Neural crest cell (in vitro differentiated cells): ENCODE measurements at regions not wholly inside any gene's neighbourhood (a gene's known extent, or its start where the extent isn't known, plus 50 kb on each side); places are given as distances from the start of the nearest gene placed in this dataset.

Experiments used
- DNase-seq: peaks from one replicate; pipeline ENCODE4 v3.0.0; 2021; ENCODE audit warnings: low read depth, mixed read lengths, low spot score
- H3K27ac Mint-ChIP-seq: one replicate; pipeline ENCODE4 v1.8.0; 2021; ENCODE audit warnings: mild to moderate bottlenecking, mixed read lengths; ENCODE audit not compliant: unreplicated experiment
- H3K27me3 Mint-ChIP-seq: 2 replicates; pipeline ENCODE4 v1.8.0; 2021; ENCODE audit warnings: low read depth, mild to moderate bottlenecking, mixed read lengths
- H3K36me3 Mint-ChIP-seq: 2 replicates; pipeline ENCODE4 v1.8.0; 2021; ENCODE audit warnings: low read depth, mild to moderate bottlenecking, mixed read lengths
- H3K4me1 Mint-ChIP-seq: 2 replicates; pipeline ENCODE4 v1.8.0; 2021; ENCODE audit warnings: mixed read lengths
- H3K4me3 Mint-ChIP-seq: one replicate; pipeline ENCODE4 v1.8.0; 2021; ENCODE audit warnings: mild to moderate bottlenecking, mixed read lengths
- H3K9me3 Mint-ChIP-seq: 2 replicates; pipeline ENCODE4 v1.8.0; 2021; ENCODE audit warnings: mixed read lengths
- TF ChIP-seq, protein P1 (sequence below): fragments of 200-600 bp; sonication (generic); conservative IDR thresholded peaks from 2 replicates; pipeline ENCODE4 v1.5.0; 2021; ENCODE audit warnings: antibody characterized with exemption, mild to moderate bottlenecking

DNA sequence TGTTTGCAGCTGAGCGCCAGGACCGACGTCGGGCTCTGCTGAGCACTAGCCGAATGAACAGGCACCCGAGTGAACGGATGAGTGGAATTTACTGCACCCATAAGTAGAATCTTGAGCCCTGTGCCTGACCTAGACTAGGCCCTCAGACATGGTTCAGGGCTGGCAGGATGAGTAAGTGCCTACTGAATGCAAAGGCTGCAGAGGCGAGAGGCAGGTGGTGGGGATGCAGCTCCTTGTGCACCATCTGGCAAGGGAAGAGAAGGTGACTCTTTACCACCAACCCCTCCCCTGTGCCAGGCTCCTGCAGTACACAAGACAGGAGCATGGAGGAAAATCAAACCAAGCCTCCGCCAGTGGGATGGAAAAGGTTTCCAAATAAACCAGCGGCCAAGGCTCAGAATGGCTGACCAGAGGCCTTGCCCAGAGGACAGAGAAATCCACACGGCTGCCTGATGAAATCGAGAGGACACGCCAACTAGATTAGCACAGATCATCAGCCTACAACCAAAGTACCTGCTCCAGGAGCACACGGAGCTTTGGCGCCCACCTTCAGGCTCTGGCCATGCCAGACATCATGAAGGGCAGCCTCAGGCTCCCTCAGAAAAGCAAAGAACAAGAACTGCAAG lies 141.7 kb upstream of the IQSEC1 start:
- Mint-ChIP-seq H3K36me3 (no peaks in the 10 kb centered on the region), H3K4me3 (no peak overlapping the region), H3K27ac (no peak overlapping the region), H3K4me1 (no peaks in the 10 kb centered on the region), H3K27me3 (peaks cover 4% of the 10 kb centered on the region), H3K9me3 (no peaks in the 10 kb centered on the region)
- DNase-seq, result no peak
- TF ChIP-seq, protein P1, sequence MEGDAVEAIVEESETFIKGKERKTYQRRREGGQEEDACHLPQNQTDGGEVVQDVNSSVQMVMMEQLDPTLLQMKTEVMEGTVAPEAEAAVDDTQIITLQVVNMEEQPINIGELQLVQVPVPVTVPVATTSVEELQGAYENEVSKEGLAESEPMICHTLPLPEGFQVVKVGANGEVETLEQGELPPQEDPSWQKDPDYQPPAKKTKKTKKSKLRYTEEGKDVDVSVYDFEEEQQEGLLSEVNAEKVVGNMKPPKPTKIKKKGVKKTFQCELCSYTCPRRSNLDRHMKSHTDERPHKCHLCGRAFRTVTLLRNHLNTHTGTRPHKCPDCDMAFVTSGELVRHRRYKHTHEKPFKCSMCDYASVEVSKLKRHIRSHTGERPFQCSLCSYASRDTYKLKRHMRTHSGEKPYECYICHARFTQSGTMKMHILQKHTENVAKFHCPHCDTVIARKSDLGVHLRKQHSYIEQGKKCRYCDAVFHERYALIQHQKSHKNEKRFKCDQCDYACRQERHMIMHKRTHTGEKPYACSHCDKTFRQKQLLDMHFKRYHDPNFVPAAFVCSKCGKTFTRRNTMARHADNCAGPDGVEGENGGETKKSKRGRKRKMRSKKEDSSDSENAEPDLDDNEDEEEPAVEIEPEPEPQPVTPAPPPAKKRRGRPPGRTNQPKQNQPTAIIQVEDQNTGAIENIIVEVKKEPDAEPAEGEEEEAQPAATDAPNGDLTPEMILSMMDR, result no peak

DNA sequence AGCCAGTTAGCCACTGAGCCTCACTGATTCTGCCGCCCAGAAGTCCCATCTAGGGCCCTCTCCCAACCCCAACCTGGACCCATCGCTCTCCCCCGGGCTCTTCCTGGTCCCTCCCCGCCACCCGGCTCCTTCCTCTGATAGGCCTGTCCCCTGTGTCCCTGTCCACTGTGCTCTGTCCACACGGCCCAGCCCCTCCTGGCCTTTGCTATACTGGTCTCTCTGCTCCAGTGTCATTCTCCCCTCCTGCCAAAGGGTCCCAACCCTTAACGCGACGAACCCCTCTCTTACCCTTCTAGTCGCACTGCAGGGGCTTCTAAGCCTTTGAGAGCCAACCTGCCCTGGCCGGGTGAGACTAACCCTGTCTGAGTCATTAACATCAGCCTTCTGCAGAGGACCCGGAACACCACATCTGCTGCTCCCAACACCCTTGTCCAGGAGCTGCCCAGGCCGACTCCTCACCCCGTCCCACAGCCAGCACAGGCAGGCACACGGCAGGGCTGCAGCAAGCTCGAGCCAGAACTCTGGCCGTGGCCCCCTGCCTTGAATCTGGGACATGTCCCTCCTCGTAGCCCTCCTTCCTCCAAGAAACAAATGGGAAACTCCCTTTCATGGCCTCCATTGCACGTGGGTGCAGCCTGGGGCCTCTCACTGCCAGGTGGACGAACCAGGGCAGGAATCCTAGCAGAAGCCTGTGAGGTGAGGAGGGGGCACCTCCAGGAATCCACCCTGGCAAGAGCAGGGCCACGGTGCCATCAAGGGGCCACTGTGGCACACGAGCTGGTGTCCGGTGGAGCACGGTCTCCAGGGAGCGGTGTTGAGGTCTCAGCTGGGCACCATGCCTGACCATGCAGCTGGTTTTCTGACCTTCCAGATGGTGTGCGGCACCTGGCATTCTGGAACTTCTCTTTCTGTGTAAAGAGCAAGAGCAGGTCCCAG lies 140.9 kb upstream of the IQSEC1 start:
- Mint-ChIP-seq H3K27me3 (peaks cover 4% of the 10 kb centered on the region), H3K4me1 (no peaks in the 10 kb centered on the region), H3K4me3 (no peak overlapping the region), H3K27ac (no peak overlapping the region), H3K9me3 (no peaks in the 10 kb centered on the region), H3K36me3 (no peaks in the 10 kb centered on the region)
- TF ChIP-seq, protein P1, result no peak
- DNase-seq, result no peak

DNA sequence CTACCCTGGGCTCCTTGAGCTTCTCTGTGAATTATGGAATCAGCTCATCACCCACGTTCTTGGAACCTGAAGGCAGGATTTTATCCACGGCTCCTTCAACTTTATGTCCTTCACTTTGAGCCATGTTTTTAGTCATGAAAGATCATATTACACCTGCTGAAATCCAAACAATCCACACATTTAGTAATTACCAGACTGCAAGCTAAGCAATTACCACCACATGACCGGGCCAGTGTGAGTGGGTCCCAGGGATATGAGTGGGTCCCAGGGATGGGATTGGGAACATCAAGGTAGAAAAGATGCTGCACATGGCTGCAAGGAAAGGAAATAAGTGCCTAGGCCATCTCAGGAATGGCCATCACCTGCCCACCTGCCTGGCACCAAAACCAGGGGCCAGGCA lies 140.3 kb upstream of the IQSEC1 start:
- Mint-ChIP-seq H3K27me3 (peaks cover 4% of the 10 kb centered on the region), H3K9me3 (no peaks in the 10 kb centered on the region), H3K4me1 (no peaks in the 10 kb centered on the region), H3K4me3 (no peak overlapping the region), H3K36me3 (no peaks in the 10 kb centered on the region), H3K27ac (no peak overlapping the region)
- TF ChIP-seq, protein P1, result no peak
- no peak for DNase-seq

DNA sequence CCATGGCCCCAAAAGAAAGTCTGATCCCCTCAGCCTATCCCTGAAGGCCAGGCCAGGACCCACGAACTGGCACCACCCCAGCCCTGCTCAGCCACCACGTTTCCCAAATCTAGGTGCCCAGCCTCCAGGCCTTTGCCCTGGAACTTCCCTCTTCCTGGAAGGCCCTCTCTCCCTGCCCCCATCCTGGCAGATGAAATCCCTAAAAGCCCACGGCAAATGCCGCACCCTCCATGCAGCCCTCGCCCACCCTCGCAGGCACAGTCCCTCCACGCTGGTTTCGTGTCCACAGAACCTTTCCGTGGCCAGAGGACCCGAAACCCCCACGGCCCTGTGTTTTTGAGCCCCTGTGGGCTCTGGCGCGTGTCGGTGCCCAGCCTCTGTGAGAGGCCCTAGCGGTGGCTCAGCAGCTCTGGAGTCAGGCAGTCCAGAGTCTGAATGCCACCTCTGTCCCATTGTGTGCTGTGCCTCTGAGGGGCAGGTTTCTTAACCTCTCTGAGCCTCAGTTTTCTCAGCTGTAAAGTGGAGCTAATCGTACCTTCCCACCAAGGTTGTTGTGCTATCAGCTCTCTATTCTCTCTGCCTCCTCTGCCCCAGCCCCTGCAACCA lies 138.5 kb upstream of the IQSEC1 start:
- no peak overlapping the region for H3K4me3 Mint-ChIP-seq
- DNase-seq, result no peak
- H3K4me1 Mint-ChIP-seq, result no peaks in the 10 kb centered on the region
- H3K36me3 Mint-ChIP-seq, result no peaks in the 10 kb centered on the region
- peaks cover 12% of the 10 kb centered on the region for H3K27me3 Mint-ChIP-seq
- no peak overlapping the region for H3K27ac Mint-ChIP-seq
- TF ChIP-seq, protein P1, result no peak
- no peaks in the 10 kb centered on the region for H3K9me3 Mint-ChIP-seq

DNA sequence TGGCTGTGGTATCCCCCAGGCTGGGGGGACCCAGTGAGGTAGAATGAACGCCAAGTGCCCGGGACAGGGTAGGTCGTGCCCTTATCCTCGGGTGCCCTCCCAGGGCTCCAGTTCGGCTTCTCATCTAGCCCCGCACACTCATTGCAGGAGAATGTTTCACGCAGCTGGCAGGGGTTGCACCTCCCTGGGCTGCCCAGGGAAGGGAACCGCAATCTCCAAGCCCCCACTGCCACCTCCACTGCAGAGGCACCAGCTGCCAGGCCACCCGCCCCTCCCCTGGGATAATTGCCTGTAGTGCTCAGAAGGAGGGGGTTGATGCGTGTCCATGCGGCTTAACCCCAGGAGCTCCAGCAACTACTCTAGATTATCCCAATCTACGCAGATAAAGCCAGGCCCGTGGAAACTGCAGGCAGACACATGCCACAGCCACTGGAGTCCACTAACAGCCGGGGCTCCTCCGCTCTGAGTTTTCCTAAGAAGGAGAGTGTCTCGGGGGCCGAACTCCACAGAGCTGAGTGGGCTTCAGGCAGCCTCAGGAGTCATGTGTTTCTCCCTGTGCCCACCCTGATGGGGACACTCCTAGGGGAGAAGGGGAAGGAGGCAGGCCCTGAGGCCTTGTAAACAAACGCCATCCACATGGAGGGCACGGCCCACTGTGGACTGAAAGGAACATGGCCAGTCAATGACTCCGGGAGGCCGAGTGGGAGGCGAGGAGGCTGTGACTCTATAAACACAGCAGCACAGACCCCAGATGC lies 137.2 kb upstream of the IQSEC1 start:
- Mint-ChIP-seq H3K27ac (no peak overlapping the region), H3K9me3 (no peaks in the 10 kb centered on the region), H3K4me3 (no peak overlapping the region), H3K27me3 (peaks cover 15% of the 10 kb centered on the region), H3K4me1 (no peaks in the 10 kb centered on the region), H3K36me3 (no peaks in the 10 kb centered on the region)
- no peak for DNase-seq
- TF ChIP-seq, protein P1, result no peak
